ENCODE measurements at regions not wholly inside any gene's neighbourhood (a gene's known extent, or its start where the extent isn't known, plus 50 kb on each side); places are given as distances from the start of the nearest gene placed in this dataset.
"Not testable (repeated sequence)": the region's sequence is repeated elsewhere in the genome, so short reads cannot be mapped to it uniquely, and the experiment has no call there.

- H3K4me1 ChIP-seq (ENCODE audit: control insufficient read depth, insufficient read depth, low read length); CTCF ChIA-PET; H3K27me3 ChIP-seq (ENCODE audit: control insufficient read depth, insufficient read depth, low read length); POLR2A ChIA-PET; BruUV-seq (replicated peaks); intact Hi-C loops (cut with micrococcal nuclease; ENCODE audit: unreplicated experiment); in situ Hi-C loops (cut with HindIII; ENCODE audit: low pct_unique_long_range_greater_than_20kb, low sequenced_read_pairs); H3K4me3 ChIP-seq (ENCODE audit: low read depth in 2 of 2, low read length in 2 of 2); H3K36me3 ChIP-seq (ENCODE audit: control insufficient read depth, insufficient read depth, low read length); H3K27ac ChIP-seq (ENCODE audit: low read length); H3K9me3 ChIP-seq (ENCODE audit: control insufficient read depth, insufficient read depth, low read depth, low read length); ATAC-seq; DNase-seq (ENCODE audit: low read depth, low spot score): not testable (repeated sequence)
Observed at GRCh38 chr2:89979826-89980537, 1288.5 kb downstream of the RPIA start.

DNA sequence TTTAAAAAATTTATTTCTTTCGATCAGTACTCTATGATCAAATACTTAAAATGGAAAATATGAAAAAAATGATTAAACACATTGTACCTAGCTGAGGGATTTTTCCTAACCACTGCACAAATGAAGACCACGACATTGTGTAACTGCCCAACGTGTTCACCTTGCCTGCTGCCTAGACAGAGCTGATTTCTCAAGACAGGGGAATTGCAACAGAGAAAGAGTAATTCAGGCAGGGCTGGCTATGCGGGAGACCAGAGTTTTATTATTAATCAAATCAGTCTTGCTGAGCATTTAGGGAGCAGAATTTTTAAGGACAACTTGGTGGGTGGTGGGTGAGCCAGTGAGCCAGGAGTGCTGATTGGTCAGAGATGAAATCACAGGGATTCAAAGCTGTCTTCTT is 1290.8 kb downstream of the RPIA start:
- in situ Hi-C loops (cut with HindIII; ENCODE audit: low pct_unique_long_range_greater_than_20kb, low sequenced_read_pairs); H3K4me1 ChIP-seq (ENCODE audit: control insufficient read depth, insufficient read depth, low read length); intact Hi-C loops (cut with micrococcal nuclease; ENCODE audit: unreplicated experiment); H3K4me3 ChIP-seq (ENCODE audit: low read depth in 2 of 2, low read length in 2 of 2); H3K27me3 ChIP-seq (ENCODE audit: control insufficient read depth, insufficient read depth, low read length); H3K27ac ChIP-seq (ENCODE audit: low read length); DNase-seq (ENCODE audit: low read depth, low spot score); BruUV-seq (replicated peaks); CTCF ChIA-PET; POLR2A ChIA-PET; H3K9me3 ChIP-seq (ENCODE audit: control insufficient read depth, insufficient read depth, low read depth, low read length); ATAC-seq; H3K36me3 ChIP-seq (ENCODE audit: control insufficient read depth, insufficient read depth, low read length): not testable (repeated sequence)

DNA sequence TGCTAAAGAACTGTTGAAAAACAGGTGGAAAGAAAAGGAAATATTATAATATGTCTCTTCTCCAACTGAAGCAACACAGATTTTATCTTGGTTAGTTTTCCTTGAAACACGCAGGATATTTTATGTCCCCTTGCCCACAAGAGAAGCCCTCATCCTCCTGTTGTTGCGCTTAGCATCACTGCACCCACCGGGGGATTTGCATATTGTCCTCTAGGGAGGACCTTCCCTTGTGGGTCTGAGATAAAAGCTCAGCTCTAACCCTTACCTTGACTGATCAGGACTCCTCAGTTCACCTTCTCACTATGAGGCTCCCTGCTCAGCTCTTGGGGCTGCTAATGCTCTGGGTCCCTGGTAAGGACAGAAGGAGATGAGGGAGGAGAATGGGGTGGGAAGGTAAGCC is 1294.2 kb downstream of the RPIA start:
- H3K4me1 ChIP-seq (ENCODE audit: control insufficient read depth, insufficient read depth, low read length); CTCF ChIA-PET; intact Hi-C loops (cut with micrococcal nuclease; ENCODE audit: unreplicated experiment); DNase-seq (ENCODE audit: low read depth, low spot score); H3K36me3 ChIP-seq (ENCODE audit: control insufficient read depth, insufficient read depth, low read length); H3K4me3 ChIP-seq (ENCODE audit: low read depth in 2 of 2, low read length in 2 of 2); BruUV-seq (replicated peaks); POLR2A ChIA-PET; in situ Hi-C loops (cut with HindIII; ENCODE audit: low pct_unique_long_range_greater_than_20kb, low sequenced_read_pairs); H3K27me3 ChIP-seq (ENCODE audit: control insufficient read depth, insufficient read depth, low read length); H3K27ac ChIP-seq (ENCODE audit: low read length); ATAC-seq; H3K9me3 ChIP-seq (ENCODE audit: control insufficient read depth, insufficient read depth, low read depth, low read length): not testable (repeated sequence)

DNA sequence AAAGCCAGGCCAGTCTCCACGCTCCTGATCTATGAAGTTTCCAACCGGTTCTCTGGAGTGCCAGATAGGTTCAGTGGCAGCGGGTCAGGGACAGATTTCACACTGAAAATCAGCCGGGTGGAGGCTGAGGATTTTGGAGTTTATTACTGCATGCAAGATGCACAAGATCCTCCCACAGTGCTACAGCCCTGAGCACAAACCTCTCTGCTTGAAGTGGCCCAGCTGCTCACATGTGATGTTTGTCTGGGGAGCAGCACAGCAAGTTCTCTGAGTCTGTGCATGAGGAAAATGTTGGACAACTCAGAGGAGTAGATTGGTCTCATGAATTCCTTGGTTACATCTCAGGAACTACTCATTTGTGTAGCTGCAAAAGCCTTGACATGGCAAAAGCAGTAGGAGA is 1295.1 kb downstream of the RPIA start:
- BruUV-seq (replicated peaks); POLR2A ChIA-PET; H3K4me1 ChIP-seq (ENCODE audit: control insufficient read depth, insufficient read depth, low read length); in situ Hi-C loops (cut with HindIII; ENCODE audit: low pct_unique_long_range_greater_than_20kb, low sequenced_read_pairs); H3K36me3 ChIP-seq (ENCODE audit: control insufficient read depth, insufficient read depth, low read length); H3K27me3 ChIP-seq (ENCODE audit: control insufficient read depth, insufficient read depth, low read length); H3K27ac ChIP-seq (ENCODE audit: low read length); H3K9me3 ChIP-seq (ENCODE audit: control insufficient read depth, insufficient read depth, low read depth, low read length); DNase-seq (ENCODE audit: low read depth, low spot score); intact Hi-C loops (cut with micrococcal nuclease; ENCODE audit: unreplicated experiment); ATAC-seq; H3K4me3 ChIP-seq (ENCODE audit: low read depth in 2 of 2, low read length in 2 of 2); CTCF ChIA-PET: not testable (repeated sequence)

GRCh38 chr2:89996779-89997178 is 1305.3 kb downstream of the RPIA start:
- DNase-seq (ENCODE audit: low read depth, low spot score); H3K9me3 ChIP-seq (ENCODE audit: control insufficient read depth, insufficient read depth, low read depth, low read length); H3K36me3 ChIP-seq (ENCODE audit: control insufficient read depth, insufficient read depth, low read length); H3K27me3 ChIP-seq (ENCODE audit: control insufficient read depth, insufficient read depth, low read length); intact Hi-C loops (cut with micrococcal nuclease; ENCODE audit: unreplicated experiment); H3K4me1 ChIP-seq (ENCODE audit: control insufficient read depth, insufficient read depth, low read length); H3K4me3 ChIP-seq (ENCODE audit: low read depth in 2 of 2, low read length in 2 of 2); CTCF ChIA-PET; H3K27ac ChIP-seq (ENCODE audit: low read length); ATAC-seq; in situ Hi-C loops (cut with HindIII; ENCODE audit: low pct_unique_long_range_greater_than_20kb, low sequenced_read_pairs); BruUV-seq (replicated peaks); POLR2A ChIA-PET: not testable (repeated sequence)

GRCh38 chr2:90004553-90004952 is 1313.1 kb downstream of the RPIA start:
- intact Hi-C loops (cut with micrococcal nuclease; ENCODE audit: unreplicated experiment); ATAC-seq; H3K27me3 ChIP-seq (ENCODE audit: control insufficient read depth, insufficient read depth, low read length); POLR2A ChIA-PET; DNase-seq (ENCODE audit: low read depth, low spot score); H3K9me3 ChIP-seq (ENCODE audit: control insufficient read depth, insufficient read depth, low read depth, low read length); H3K4me1 ChIP-seq (ENCODE audit: control insufficient read depth, insufficient read depth, low read length); in situ Hi-C loops (cut with HindIII; ENCODE audit: low pct_unique_long_range_greater_than_20kb, low sequenced_read_pairs); H3K36me3 ChIP-seq (ENCODE audit: control insufficient read depth, insufficient read depth, low read length); CTCF ChIA-PET; H3K4me3 ChIP-seq (ENCODE audit: low read depth in 2 of 2, low read length in 2 of 2); H3K27ac ChIP-seq (ENCODE audit: low read length); BruUV-seq (replicated peaks): not testable (repeated sequence)

- CTCF ChIA-PET; intact Hi-C loops (cut with micrococcal nuclease; ENCODE audit: unreplicated experiment); POLR2A ChIA-PET; BruUV-seq (replicated peaks); H3K4me3 ChIP-seq (ENCODE audit: low read depth in 2 of 2, low read length in 2 of 2); H3K9me3 ChIP-seq (ENCODE audit: control insufficient read depth, insufficient read depth, low read depth, low read length); H3K36me3 ChIP-seq (ENCODE audit: control insufficient read depth, insufficient read depth, low read length); H3K27me3 ChIP-seq (ENCODE audit: control insufficient read depth, insufficient read depth, low read length); DNase-seq (ENCODE audit: low read depth, low spot score); in situ Hi-C loops (cut with HindIII; ENCODE audit: low pct_unique_long_range_greater_than_20kb, low sequenced_read_pairs); ATAC-seq; H3K27ac ChIP-seq (ENCODE audit: low read length); H3K4me1 ChIP-seq (ENCODE audit: control insufficient read depth, insufficient read depth, low read length): not testable (repeated sequence)
Observed at GRCh38 chr2:90010442-90011100, 1319.1 kb downstream of the RPIA start.

Data from Panc1 (cell line).